Tibial nerve (tissue), 3 donors: ENCODE measurements at regions not wholly inside any gene's neighbourhood (a gene's known extent, or its start where the extent isn't known, plus 50 kb on each side); places are given as distances from the start of the nearest gene placed in this dataset.

Source experiments
- POLR2A ChIP-seq, 2 donors: fragments of 450-650 bp; IDR thresholded peaks; one replicate each; pipeline ENCODE4 v1.6.1; 2017; ENCODE audit warnings: antibody characterized with exemption in 2 of 2, mild to moderate bottlenecking in 2 of 2, moderate library complexity in 2 of 2
- TF ChIP-seq, protein P1 (sequence below), 5 experiments: fragments of 200-600 bp in 3 of 5; fragments of 450-650 bp in 2 of 5; sonication (generic) in 3 of 5; IDR thresholded peaks; one replicate each; pipeline ENCODE4 v1.5.1; 2016 to 2019; ENCODE audit warnings: antibody characterized with exemption in 5 of 5, mild to moderate bottlenecking in 3 of 5, moderate library complexity in 2 of 5

- no peak for TF ChIP-seq POLR2A (IDR thresholded peaks at IDR 0.05)
- TF ChIP-seq, protein P1, sequence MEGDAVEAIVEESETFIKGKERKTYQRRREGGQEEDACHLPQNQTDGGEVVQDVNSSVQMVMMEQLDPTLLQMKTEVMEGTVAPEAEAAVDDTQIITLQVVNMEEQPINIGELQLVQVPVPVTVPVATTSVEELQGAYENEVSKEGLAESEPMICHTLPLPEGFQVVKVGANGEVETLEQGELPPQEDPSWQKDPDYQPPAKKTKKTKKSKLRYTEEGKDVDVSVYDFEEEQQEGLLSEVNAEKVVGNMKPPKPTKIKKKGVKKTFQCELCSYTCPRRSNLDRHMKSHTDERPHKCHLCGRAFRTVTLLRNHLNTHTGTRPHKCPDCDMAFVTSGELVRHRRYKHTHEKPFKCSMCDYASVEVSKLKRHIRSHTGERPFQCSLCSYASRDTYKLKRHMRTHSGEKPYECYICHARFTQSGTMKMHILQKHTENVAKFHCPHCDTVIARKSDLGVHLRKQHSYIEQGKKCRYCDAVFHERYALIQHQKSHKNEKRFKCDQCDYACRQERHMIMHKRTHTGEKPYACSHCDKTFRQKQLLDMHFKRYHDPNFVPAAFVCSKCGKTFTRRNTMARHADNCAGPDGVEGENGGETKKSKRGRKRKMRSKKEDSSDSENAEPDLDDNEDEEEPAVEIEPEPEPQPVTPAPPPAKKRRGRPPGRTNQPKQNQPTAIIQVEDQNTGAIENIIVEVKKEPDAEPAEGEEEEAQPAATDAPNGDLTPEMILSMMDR (IDR thresholded peaks at IDR 0.05), result no peak
Measured at GRCh38 chr6:149216459-149216858, 101.1 kb upstream of the TAB2 start.
